Spleen (tissue), 7 donors: ENCODE measurements at regions not wholly inside any gene's neighbourhood (a gene's known extent, or its start where the extent isn't known, plus 50 kb on each side); places are given as distances from the start of the nearest gene placed in this dataset.

Source experiments
- CTCF ChIP-seq, 11 experiments: fragments of 200-600 bp in 7 of 11; fragments of 450-650 bp in 4 of 11; sonication (generic) in 4 of 11; IDR thresholded peaks in 8 of 11; conservative IDR thresholded peaks in 3 of 11; 1 replicate in 7 of 11; 2 replicates in 4 of 11; pipeline versions ENCODE4 v1.4.0 to v1.8.0; 2016 to 2021; ENCODE audit warnings: antibody characterized with exemption in 11 of 11, inconsistent platforms in 4 of 11, mild to moderate bottlenecking in 1 of 11
- POLR2A ChIP-seq, 3 donors: fragments of 450-650 bp; IDR thresholded peaks; one replicate each; pipeline ENCODE4 v1.5.1; 2017; ENCODE audit warnings: antibody characterized with exemption in 3 of 3, mild to moderate bottlenecking in 1 of 3
- donor health status: DM: no; HTN: no; CAD: no; lungs with moderate emphysema.
- donor health status: DM: no; HTN: no; CAD: no.
- donor health status: DM: no; HTN: no; CAD: no.

GRCh38 chr7:16089191-16089590, 332.1 kb downstream of the CRPPA start:
- TF ChIP-seq CTCF (IDR thresholded peaks at IDR 0.05 in 8 of 11, conservative IDR thresholded peaks at IDR 0.05 in 3 of 11), result no peak
- no peak for TF ChIP-seq POLR2A (IDR thresholded peaks at IDR 0.05)
